A549 (cell line): ENCODE measurements at regions not wholly inside any gene's neighbourhood (a gene's known extent, or its start where the extent isn't known, plus 50 kb on each side); places are given as distances from the start of the nearest gene placed in this dataset.
"Not testable (repeated sequence)": the region's sequence is repeated elsewhere in the genome, so short reads cannot be mapped to it uniquely, and the experiment has no call there.

Source experiments
- ATAC-seq, 2 experiments: fragments of 200-7000 bp in 1 of 2; fragments of >200 bp in 1 of 2; cut with Nextera tagmentation in 1 of 2; cut with Tn5 transposase in 1 of 2; 3 replicates each; pipeline versions ENCODE4 v1.8.0 to v1.9.1; 2018 to 2020; ENCODE audit warnings: mild to moderate bottlenecking in 1 of 2, moderate library complexity in 1 of 2
- CTCF ChIA-PET: fragments of 300-600 bp; sonication (Branson Sonifier 250); formaldehyde crosslinking; extraction: SDS; loops from one replicate; lab custom pipeline; 2021; ENCODE audit warnings: antibody characterized with exemption, inconsistent platforms; lab: Yijun Ruan, JAX
- POLR2A ChIA-PET: fragments of 350-600 bp; formaldehyde crosslinking; extraction: SDS; loops from one replicate; lab custom pipeline; 2021; ENCODE audit warnings: antibody characterized with exemption, inconsistent platforms; lab: Yijun Ruan, JAX
- DNase-seq, 2 experiments: peaks; one replicate each; pipeline versions ENCODE4 v3.0.0 to v3.0.0-alpha.2; 2011 to 2016; ENCODE audit warnings: low read depth in 1 of 2, low spot score in 1 of 2
- FAIRE-seq: peaks from 2 replicates; lab custom pipeline; 2011; peaks lifted over from hg19 to GRCh38; lab: Jason Lieb, UNC
- H3K27ac ChIP-seq, 2 experiments: fragments of >200 bp; sonication (Bioruptor Twin); formaldehyde crosslinking; 3 replicates each; pipeline ENCODE4 v1.5.1; 2016 to 2017
- H3K4me1 ChIP-seq: fragments of >200 bp; sonication (Bioruptor Twin); formaldehyde crosslinking; 3 replicates; pipeline ENCODE4 v1.6.1; 2016
- H3K4me2 ChIP-seq: fragments of >200 bp; sonication (Bioruptor Twin); formaldehyde crosslinking; 3 replicates; pipeline ENCODE4 v1.6.1; 2016
- H3K4me3 ChIP-seq: fragments of >200 bp; sonication (Bioruptor Twin); formaldehyde crosslinking; 3 replicates; pipeline ENCODE4 v1.5.1; 2016
- H3K9me3 ChIP-seq: fragments of >200 bp; sonication (Bioruptor Twin); formaldehyde crosslinking; 3 replicates; pipeline ENCODE4 v1.6.1; 2016
- CHD2 ChIP-seq: fragments of 150-350 bp; IDR thresholded peaks from 2 replicates; pipeline ENCODE4 v1.6.1; 2014; ENCODE audit warnings: low read length; ENCODE audit not compliant: partially characterized antibody
- EHMT2 ChIP-seq: fragments of 200-600 bp; sonication (generic); IDR thresholded peaks from 2 replicates; pipeline ENCODE4 v1.6.1; 2016; ENCODE audit warnings: antibody characterized with exemption, low read depth, mild to moderate bottlenecking, moderate library complexity
- ESRRA ChIP-seq: fragments of 150-350 bp; IDR thresholded peaks from 2 replicates; pipeline ENCODE4 v1.6.1; 2014; ENCODE audit warnings: mild to moderate bottlenecking, low read length, borderline replicate concordance
- FOXS1 ChIP-seq: fragments of 250-450 bp; sonication (Bioruptor Pico); IDR thresholded peaks from 2 replicates; pipeline ENCODE4 v1.5.0; 2020; ENCODE audit warnings: mild to moderate bottlenecking, moderate library complexity
- GATA3 ChIP-seq: IDR thresholded peaks from 2 replicates; pipeline ENCODE4 v1.6.1; 2012; ENCODE audit warnings: borderline replicate concordance
- HDAC2 ChIP-seq: fragments of 200-600 bp; sonication (generic); IDR thresholded peaks from 2 replicates; pipeline ENCODE4 v1.6.1; 2016
- HEYL ChIP-seq: fragments of 250-450 bp; sonication (Bioruptor Pico); IDR thresholded peaks from 2 replicates; pipeline ENCODE4 v1.8.0; 2021; ENCODE audit warnings: mild to moderate bottlenecking, moderate library complexity
- HOXA7 ChIP-seq: fragments of 250-450 bp; sonication (Bioruptor Pico); IDR thresholded peaks from 2 replicates; pipeline ENCODE4 v1.5.0; 2020; ENCODE audit warnings: mild to moderate bottlenecking, moderate library complexity
- JUNB ChIP-seq: fragments of >200 bp; sonication (Bioruptor Twin); formaldehyde crosslinking; IDR thresholded peaks from 2 replicates; pipeline ENCODE4 v1.6.1; 2016
- MAFK ChIP-seq: fragments of 450-650 bp; IDR thresholded peaks from 2 replicates; pipeline ENCODE4 v1.6.1; 2014; ENCODE audit not compliant: partially characterized antibody
- MYC ChIP-seq: IDR thresholded peaks from 2 replicates; pipeline ENCODE4 v1.6.1; 2012; ENCODE audit warnings: mild to moderate bottlenecking, inconsistent platforms, low read length, improper control_type of control experiment, borderline replicate concordance
- NFE2L2 ChIP-seq: fragments of 150-350 bp; conservative IDR thresholded peaks from 2 replicates; pipeline ENCODE4 v1.6.1; 2014; ENCODE audit warnings: low read length
- NPAS2 ChIP-seq: fragments of 250-450 bp; sonication (Bioruptor Pico); IDR thresholded peaks from 2 replicates; pipeline ENCODE4 v1.8.0; 2022; ENCODE audit warnings: mild to moderate bottlenecking, moderate library complexity, borderline replicate concordance
- NR3C1 ChIP-seq: fragments of >200 bp; sonication (Bioruptor Twin); formaldehyde crosslinking; IDR thresholded peaks from 3 replicates; pipeline ENCODE4 v1.6.1; 2017
- RFX5 ChIP-seq: fragments of 450-650 bp; IDR thresholded peaks from 2 replicates; pipeline ENCODE4 v1.7.1; 2014; ENCODE audit warnings: antibody characterized with exemption, mild to moderate bottlenecking, moderate library complexity
- RNF2 ChIP-seq: fragments of 200-600 bp; sonication (generic); IDR thresholded peaks from 2 replicates; pipeline ENCODE4 v1.6.1; 2016; ENCODE audit warnings: low read depth, mild to moderate bottlenecking, antibody characterized with exemption, moderate library complexity, borderline replicate concordance
- TFCP2L1 ChIP-seq: fragments of 250-450 bp; sonication (Bioruptor Pico); IDR thresholded peaks from 2 replicates; pipeline ENCODE4 v1.5.0; 2021; ENCODE audit warnings: mild to moderate bottlenecking
- TP53 ChIP-seq: fragments of 250-450 bp; sonication (Bioruptor Pico); IDR thresholded peaks from 2 replicates; pipeline ENCODE4 v1.5.0; 2021; ENCODE audit warnings: mild to moderate bottlenecking, moderate library complexity
- WGBS: methylation state at CpG from one replicate; pipeline ENCODE4 v1.1.6; 2017; ENCODE audit errors: missing lambda C conversion rate; 5-methylcytosine and 5-hydroxymethylcytosine counted together
- TF ChIP-seq, protein P1 (sequence below): IDR thresholded peaks from 2 replicates; pipeline ENCODE4 v1.6.1; 2012; ENCODE audit warnings: low read depth, borderline replicate concordance
- TF ChIP-seq, protein P2 (sequence below): fragments of 250-450 bp; sonication (Bioruptor Pico); IDR thresholded peaks from 2 replicates; pipeline ENCODE4 v1.5.0; 2021; ENCODE audit warnings: mild to moderate bottlenecking, moderate library complexity, borderline replicate concordance
- TF ChIP-seq, protein P3 (sequence below): IDR thresholded peaks from 2 replicates; pipeline ENCODE4 v1.6.1; 2012
- TF ChIP-seq, protein P4 (sequence below): fragments of 150-350 bp; IDR thresholded peaks from 2 replicates; pipeline ENCODE4 v1.6.1; 2014; ENCODE audit warnings: low read depth, mild to moderate bottlenecking, low read length
- TF ChIP-seq, protein P5 (sequence below): fragments of >200 bp; sonication (Bioruptor Twin); formaldehyde crosslinking; IDR thresholded peaks from 3 replicates; pipeline ENCODE4 v1.6.1; 2016
- TF ChIP-seq, protein P6 (sequence below): fragments of 450-650 bp; IDR thresholded peaks from 2 replicates; pipeline ENCODE4 v1.6.1; 2014; ENCODE audit warnings: antibody characterized with exemption
- TF ChIP-seq, protein P7 (sequence below): fragments of 200-600 bp; sonication (generic); IDR thresholded peaks from 2 replicates; pipeline ENCODE4 v1.6.1; 2016; ENCODE audit warnings: antibody characterized with exemption, mild to moderate bottlenecking, moderate library complexity

DNA sequence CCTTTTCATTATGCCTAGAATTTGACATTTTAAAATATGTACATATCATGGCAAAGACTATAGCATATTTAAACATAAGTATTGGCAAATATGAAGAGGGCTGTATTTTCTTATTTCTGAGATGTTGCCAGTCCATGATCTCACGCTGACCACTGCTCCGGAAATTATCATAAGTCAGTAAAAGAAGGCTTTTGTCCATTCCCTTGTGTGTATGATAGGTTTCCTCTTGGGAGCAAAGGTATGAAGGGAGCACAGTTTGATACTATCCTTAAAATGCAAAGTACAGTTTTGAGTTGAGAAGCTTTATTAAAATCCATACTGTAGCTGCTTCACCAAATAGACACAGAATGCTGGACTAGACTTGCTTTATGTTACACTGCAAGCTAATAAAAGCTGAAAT, 52.6 kb upstream of the AGA start:
- H3K4me2 ChIP-seq, result no peak overlapping the region
- no peak for TF ChIP-seq MYC
- TF ChIP-seq NR3C1, result no peak
- TF ChIP-seq JUNB, result no peak
- no peak for TF ChIP-seq HDAC2
- TF ChIP-seq NFE2L2, result no peak
- TF ChIP-seq, protein P1, sequence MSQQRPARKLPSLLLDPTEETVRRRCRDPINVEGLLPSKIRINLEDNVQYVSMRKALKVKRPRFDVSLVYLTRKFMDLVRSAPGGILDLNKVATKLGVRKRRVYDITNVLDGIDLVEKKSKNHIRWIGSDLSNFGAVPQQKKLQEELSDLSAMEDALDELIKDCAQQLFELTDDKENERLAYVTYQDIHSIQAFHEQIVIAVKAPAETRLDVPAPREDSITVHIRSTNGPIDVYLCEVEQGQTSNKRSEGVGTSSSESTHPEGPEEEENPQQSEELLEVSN, result no peak
- TF ChIP-seq, protein P2, sequence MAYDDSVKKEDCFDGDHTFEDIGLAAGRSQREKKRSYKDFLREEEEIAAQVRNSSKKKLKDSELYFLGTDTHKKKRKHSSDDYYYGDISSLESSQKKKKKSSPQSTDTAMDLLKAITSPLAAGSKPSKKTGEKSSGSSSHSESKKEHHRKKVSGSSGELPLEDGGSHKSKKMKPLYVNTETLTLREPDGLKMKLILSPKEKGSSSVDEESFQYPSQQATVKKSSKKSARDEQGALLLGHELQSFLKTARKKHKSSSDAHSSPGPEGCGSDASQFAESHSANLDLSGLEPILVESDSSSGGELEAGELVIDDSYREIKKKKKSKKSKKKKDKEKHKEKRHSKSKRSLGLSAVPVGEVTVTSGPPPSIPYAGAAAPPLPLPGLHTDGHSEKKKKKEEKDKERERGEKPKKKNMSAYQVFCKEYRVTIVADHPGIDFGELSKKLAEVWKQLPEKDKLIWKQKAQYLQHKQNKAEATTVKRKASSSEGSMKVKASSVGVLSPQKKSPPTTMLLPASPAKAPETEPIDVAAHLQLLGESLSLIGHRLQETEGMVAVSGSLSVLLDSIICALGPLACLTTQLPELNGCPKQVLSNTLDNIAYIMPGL (CRISPR knock-in tag), result no peak
- TF ChIP-seq, protein P3, sequence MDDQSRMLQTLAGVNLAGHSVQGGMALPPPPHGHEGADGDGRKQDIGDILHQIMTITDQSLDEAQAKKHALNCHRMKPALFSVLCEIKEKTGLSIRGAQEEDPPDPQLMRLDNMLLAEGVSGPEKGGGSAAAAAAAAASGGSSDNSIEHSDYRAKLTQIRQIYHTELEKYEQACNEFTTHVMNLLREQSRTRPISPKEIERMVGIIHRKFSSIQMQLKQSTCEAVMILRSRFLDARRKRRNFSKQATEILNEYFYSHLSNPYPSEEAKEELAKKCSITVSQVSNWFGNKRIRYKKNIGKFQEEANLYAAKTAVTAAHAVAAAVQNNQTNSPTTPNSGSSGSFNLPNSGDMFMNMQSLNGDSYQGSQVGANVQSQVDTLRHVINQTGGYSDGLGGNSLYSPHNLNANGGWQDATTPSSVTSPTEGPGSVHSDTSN, result no peak
- TF ChIP-seq, protein P4, sequence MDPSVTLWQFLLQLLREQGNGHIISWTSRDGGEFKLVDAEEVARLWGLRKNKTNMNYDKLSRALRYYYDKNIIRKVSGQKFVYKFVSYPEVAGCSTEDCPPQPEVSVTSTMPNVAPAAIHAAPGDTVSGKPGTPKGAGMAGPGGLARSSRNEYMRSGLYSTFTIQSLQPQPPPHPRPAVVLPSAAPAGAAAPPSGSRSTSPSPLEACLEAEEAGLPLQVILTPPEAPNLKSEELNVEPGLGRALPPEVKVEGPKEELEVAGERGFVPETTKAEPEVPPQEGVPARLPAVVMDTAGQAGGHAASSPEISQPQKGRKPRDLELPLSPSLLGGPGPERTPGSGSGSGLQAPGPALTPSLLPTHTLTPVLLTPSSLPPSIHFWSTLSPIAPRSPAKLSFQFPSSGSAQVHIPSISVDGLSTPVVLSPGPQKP, result no peak
- no peak for TF ChIP-seq MAFK
- no peak for TF ChIP-seq HOXA7 (CRISPR knock-in tag)
- TF ChIP-seq RNF2, result no peak
- TF ChIP-seq ESRRA, result no peak
- no peak for TF ChIP-seq HEYL
- no peak for TF ChIP-seq TFCP2L1 (CRISPR knock-in tag)
- TF ChIP-seq RFX5, result no peak
- TF ChIP-seq EHMT2, result no peak
- no peak for TF ChIP-seq NPAS2
- H3K9me3 ChIP-seq, result no peaks in the 10 kb centered on the region
- ATAC-seq (no peak), DNase-seq (no peak), FAIRE-seq (no peak)
- H3K4me1 ChIP-seq, result no peaks in the 10 kb centered on the region
- CTCF ChIA-PET, result interaction anchor here (1.6 kb wide), 1 partner anchor 10 kb away, joined by 3 read pairs; no protein-coding TSS in a partner anchor
- WGBS, result 84% methylated on average over 2 of the region's 2 CpGs
- no peak overlapping the region for H3K27ac ChIP-seq
- POLR2A ChIA-PET, result no interaction called here
- H3K4me3 ChIP-seq, result no peak overlapping the region

DNA sequence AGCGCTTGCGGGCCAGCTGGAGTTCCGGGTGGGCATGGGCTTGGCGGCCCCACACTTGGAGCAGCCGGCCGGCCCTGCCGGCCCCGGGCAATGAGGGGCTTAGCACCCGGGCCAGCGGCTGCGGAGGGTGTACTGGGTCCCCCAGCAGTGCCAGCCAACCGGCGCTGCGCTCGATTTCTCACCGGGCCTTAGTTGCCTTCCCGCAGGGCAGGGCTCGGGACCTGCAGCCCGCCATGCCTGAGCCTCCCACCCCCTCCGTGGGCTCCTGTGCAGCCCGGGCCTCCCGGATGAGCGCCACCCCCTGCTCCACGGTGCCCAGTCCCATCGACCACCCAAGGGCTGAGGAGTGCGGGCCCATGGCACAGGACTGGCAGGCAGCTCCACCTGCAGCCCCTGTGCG, 53.4 kb upstream of the AGA start:
- H3K4me3 ChIP-seq, POLR2A ChIA-PET, DNase-seq, H3K9me3 ChIP-seq, H3K27ac ChIP-seq, H3K4me2 ChIP-seq, H3K4me1 ChIP-seq, FAIRE-seq, ATAC-seq: not testable (repeated sequence)
- CTCF ChIA-PET, result interaction anchor here (1.6 kb wide), 1 partner anchor 11 kb away, joined by 3 read pairs; no protein-coding TSS in a partner anchor
- 100% methylated on average over 1 of the region's 27 CpGs for WGBS

DNA sequence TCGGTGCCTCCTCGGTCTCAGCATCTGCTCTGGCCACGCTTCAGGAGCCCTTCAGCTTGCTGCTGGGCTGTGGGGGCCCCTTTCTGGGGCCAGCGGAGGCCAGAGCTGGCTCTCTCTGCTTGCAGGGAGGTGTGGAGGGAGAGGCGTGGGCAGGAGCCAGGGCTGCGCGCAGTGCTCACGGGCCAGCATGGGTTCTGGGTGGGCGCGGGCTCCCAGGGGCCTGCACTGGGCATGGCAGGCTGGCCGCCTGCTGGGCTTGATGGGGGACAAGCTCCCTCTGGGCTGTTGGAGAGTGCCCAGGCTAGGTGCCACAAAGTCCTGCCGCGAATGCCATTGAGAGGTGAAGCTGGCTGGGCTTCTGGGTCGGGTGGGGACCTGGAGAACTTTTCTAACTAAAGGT, 57.3 kb upstream of the AGA start:
- DNase-seq (no peak), FAIRE-seq (no peak), ATAC-seq (no peak)
- Histone ChIP-seq H3K4me3 (no peak overlapping the region), H3K27ac (no peak overlapping the region), H3K4me2 (no peak overlapping the region), H3K9me3 (no peaks in the 10 kb centered on the region), H3K4me1 (no peaks in the 10 kb centered on the region)
- CTCF ChIA-PET, result no interaction called here
- POLR2A ChIA-PET, result no interaction called here
- WGBS, result 64% methylated on average over 10 of the region's 14 CpGs
- TF ChIP-seq, protein P5, sequence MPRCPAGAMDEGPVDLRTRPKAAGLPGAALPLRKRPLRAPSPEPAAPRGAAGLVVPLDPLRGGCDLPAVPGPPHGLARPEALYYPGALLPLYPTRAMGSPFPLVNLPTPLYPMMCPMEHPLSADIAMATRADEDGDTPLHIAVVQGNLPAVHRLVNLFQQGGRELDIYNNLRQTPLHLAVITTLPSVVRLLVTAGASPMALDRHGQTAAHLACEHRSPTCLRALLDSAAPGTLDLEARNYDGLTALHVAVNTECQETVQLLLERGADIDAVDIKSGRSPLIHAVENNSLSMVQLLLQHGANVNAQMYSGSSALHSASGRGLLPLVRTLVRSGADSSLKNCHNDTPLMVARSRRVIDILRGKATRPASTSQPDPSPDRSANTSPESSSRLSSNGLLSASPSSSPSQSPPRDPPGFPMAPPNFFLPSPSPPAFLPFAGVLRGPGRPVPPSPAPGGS, result no peak
- no peak for TF ChIP-seq RFX5
- no peak for TF ChIP-seq RNF2
- no peak for TF ChIP-seq GATA3
- no peak for TF ChIP-seq NR3C1
- no peak for TF ChIP-seq FOXS1 (CRISPR knock-in tag)
- TF ChIP-seq, protein P6, sequence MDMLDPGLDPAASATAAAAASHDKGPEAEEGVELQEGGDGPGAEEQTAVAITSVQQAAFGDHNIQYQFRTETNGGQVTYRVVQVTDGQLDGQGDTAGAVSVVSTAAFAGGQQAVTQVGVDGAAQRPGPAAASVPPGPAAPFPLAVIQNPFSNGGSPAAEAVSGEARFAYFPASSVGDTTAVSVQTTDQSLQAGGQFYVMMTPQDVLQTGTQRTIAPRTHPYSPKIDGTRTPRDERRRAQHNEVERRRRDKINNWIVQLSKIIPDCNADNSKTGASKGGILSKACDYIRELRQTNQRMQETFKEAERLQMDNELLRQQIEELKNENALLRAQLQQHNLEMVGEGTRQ, result no peak
- no peak for TF ChIP-seq CHD2
- TF ChIP-seq TP53 (CRISPR knock-in tag), result no peak
- TF ChIP-seq HDAC2, result no peak
- TF ChIP-seq, protein P7, sequence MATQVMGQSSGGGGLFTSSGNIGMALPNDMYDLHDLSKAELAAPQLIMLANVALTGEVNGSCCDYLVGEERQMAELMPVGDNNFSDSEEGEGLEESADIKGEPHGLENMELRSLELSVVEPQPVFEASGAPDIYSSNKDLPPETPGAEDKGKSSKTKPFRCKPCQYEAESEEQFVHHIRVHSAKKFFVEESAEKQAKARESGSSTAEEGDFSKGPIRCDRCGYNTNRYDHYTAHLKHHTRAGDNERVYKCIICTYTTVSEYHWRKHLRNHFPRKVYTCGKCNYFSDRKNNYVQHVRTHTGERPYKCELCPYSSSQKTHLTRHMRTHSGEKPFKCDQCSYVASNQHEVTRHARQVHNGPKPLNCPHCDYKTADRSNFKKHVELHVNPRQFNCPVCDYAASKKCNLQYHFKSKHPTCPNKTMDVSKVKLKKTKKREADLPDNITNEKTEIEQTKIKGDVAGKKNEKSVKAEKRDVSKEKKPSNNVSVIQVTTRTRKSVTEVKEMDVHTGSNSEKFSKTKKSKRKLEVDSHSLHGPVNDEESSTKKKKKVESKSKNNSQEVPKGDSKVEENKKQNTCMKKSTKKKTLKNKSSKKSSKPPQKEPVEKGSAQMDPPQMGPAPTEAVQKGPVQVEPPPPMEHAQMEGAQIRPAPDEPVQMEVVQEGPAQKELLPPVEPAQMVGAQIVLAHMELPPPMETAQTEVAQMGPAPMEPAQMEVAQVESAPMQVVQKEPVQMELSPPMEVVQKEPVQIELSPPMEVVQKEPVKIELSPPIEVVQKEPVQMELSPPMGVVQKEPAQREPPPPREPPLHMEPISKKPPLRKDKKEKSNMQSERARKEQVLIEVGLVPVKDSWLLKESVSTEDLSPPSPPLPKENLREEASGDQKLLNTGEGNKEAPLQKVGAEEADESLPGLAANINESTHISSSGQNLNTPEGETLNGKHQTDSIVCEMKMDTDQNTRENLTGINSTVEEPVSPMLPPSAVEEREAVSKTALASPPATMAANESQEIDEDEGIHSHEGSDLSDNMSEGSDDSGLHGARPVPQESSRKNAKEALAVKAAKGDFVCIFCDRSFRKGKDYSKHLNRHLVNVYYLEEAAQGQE, result no peak
